ENCODE measurements at regions not wholly inside any gene's neighbourhood (a gene's known extent, or its start where the extent isn't known, plus 50 kb on each side); places are given as distances from the start of the nearest gene placed in this dataset.

- no peak for DNase-seq (ENCODE audit: low spot score)
Measured at GRCh38 chr22:49640366-49641095, 187.1 kb downstream of the BRD1 start.

- DNase-seq (ENCODE audit: low spot score), result no peak
Measured at GRCh38 chr22:49639956-49640355, 187.7 kb downstream of the BRD1 start.

GRCh38 chr22:49638788-49639187 is 188.9 kb downstream of the BRD1 start:
- DNase-seq (ENCODE audit: low spot score), result no peak

- DNase-seq (ENCODE audit: low spot score), result no peak
Measured at GRCh38 chr22:49638001-49638400, 189.7 kb downstream of the BRD1 start.

- DNase-seq (ENCODE audit: low spot score), result no peak
Measured at GRCh38 chr22:49637255-49637760, 190.4 kb downstream of the BRD1 start.

GRCh38 chr22:49636649-49637048 is 191.0 kb downstream of the BRD1 start:
- no peak for DNase-seq (ENCODE audit: low spot score)

- no peak for DNase-seq (ENCODE audit: low spot score)
Measured at GRCh38 chr22:49636214-49636613, 191.5 kb downstream of the BRD1 start.

GRCh38 chr22:49634006-49634772 is 193.5 kb downstream of the BRD1 start:
- no peak for DNase-seq (ENCODE audit: low spot score)

GRCh38 chr22:49633010-49633324 is 194.7 kb downstream of the BRD1 start:
- no peak for DNase-seq (ENCODE audit: low spot score)

- DNase-seq (ENCODE audit: low spot score), result no peak
Measured at GRCh38 chr22:49632199-49633009, 195.3 kb downstream of the BRD1 start.

- no peak for DNase-seq (ENCODE audit: low spot score)
Measured at GRCh38 chr22:49630448-49630946, 197.2 kb downstream of the BRD1 start.

GRCh38 chr22:49629586-49630447 is 197.9 kb downstream of the BRD1 start:
- no peak for DNase-seq (ENCODE audit: low spot score)

- no peak for DNase-seq (ENCODE audit: low spot score)
Measured at GRCh38 chr22:49629261-49629570, 198.5 kb downstream of the BRD1 start.

GRCh38 chr22:49628391-49629260 is 199.0 kb downstream of the BRD1 start:
- DNase-seq (ENCODE audit: low spot score), result no peak

- DNase-seq (ENCODE audit: low spot score), result no peak
Measured at GRCh38 chr22:49627217-49628181, 200.2 kb downstream of the BRD1 start.

- DNase-seq (ENCODE audit: low spot score), result no peak
Measured at GRCh38 chr22:49626361-49627216, 201.1 kb downstream of the BRD1 start.

GRCh38 chr22:49624421-49625177 is 203.1 kb downstream of the BRD1 start:
- no peak for DNase-seq (ENCODE audit: low spot score)

- DNase-seq (ENCODE audit: low spot score), result no peak
Measured at GRCh38 chr22:49623715-49624114, 204.0 kb downstream of the BRD1 start.

Data from CD4-positive, alpha-beta T cell treated with Interleukin-2 at 100 ng/mL for 4 hours (primary cell).